ENCODE measurements at regions not wholly inside any gene's neighbourhood (a gene's known extent, or its start where the extent isn't known, plus 50 kb on each side); places are given as distances from the start of the nearest gene placed in this dataset.
"Not testable (repeated sequence)": the region's sequence is repeated elsewhere in the genome, so short reads cannot be mapped to it uniquely, and the experiment has no call there.

DNA sequence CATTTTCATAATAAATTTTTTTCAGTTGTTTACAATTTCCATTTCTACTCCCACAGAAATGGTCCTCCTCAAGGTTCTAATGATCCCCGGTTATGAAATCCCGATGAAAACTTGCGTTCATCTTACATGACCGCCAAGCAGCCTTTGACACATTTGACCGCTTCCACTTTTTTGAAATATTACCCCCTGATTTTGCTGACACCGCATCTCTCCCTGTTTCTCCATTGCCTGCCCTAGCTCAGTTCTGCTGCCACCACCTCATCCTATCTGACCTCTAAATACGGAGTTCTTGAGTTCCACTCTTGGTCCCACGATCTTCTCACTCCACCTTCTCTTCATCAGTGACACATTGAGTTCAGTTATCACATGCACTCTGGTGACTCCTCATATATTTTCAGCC lies 74.1 kb downstream of the SLC35B3 start:
- no peak for DNase-seq (ENCODE audit: low spot score)
- no peak for ATAC-seq

DNA sequence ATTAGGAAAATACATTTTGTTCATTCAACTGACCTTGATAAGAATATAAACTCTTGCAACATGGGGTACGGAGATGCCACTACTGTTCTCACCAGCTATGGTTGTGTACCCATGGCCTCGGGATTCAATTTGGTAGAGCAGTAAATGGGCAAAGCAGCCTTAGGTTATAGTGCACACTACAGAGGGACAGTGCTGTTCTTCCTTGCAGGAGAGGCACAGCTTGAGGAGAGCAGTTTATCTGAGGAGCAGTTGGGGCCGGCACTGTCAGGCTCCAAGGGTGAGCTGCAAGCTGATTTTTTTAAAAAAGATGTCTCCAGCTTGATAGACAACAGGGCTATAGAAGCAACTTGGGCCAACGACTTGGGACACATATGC lies 82.4 kb downstream of the SLC35B3 start:
- ATAC-seq (no peak), DNase-seq (ENCODE audit: low spot score) (no peak)

DNA sequence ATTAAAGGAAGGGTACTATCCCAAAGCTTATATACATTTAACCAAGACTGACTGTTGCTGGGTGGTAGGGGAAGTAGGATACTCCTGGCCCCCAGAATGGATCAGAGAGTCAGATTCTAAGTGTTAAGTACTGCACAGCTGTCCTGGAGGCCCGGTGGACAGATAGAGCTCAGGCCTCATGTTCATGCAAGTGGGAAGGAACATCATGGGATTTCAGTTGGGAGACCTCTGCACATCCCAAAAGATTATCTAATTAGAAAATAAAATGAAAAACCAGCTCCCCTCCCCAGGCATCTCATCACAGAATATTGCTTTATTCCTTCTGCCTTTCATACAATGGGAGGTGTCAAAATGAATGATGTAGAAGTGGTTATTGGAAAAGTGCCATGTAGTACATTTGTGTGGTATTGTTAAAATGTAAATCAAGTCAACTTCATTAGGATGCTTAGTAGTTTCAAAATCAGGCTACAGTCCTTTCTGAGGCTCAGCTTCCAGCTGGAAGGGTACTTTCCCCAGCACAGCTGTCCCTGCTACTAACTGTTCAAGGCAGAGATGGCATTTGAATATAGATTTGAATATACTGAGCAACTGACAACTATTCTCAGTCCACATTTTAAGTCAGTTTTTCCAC lies 82.9 kb downstream of the SLC35B3 start:
- ATAC-seq = no peak
- no peak for DNase-seq (ENCODE audit: low spot score)

DNA sequence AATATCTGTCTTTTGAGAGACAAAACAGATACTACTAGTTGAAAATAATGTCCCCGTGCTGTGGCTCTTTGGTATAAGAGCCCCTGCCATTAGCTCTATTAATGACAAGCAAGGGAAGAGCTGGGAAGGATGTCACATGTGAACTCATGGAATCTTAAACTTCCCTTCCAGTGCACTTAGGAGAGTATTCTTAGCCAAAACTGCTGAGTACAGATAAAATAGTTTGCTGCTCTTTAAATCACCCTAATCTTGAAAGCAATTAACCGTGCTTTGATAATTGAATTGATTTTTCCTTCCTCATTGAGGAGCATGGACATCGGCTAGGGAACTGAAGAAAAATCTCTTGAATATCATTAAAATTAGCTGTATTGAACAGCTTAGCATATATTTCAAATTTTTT lies 91.7 kb downstream of the SLC35B3 start:
- DNase-seq (ENCODE audit: low spot score) (no peak), ATAC-seq (no peak)

DNA sequence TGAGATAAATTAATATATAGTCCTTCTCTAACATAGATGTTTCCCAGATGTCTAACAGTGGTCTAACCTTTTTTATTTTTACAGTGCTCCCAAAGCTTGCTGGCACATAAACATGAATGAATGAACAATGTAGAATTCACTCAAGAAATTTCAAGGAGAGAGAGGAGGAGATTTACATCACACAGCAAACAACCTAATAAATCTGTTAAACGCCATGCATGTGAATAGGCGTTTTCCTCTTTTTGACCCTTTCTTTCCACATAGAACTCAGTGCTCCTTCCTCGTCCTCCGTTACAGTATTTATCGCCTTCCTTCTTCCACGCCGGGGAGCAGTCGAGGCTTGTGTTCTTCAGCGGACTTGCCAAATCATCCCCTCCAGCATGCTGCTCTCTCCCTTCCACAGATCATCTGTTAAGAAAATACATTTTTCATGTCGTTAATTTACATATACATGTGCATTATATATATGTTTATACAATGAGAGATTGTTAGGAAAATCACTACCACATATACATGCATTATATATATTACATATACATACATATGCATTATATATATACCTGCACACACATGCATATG lies 93.0 kb downstream of the SLC35B3 start:
- ATAC-seq (no peak), DNase-seq (ENCODE audit: low spot score) (no peak)

DNA sequence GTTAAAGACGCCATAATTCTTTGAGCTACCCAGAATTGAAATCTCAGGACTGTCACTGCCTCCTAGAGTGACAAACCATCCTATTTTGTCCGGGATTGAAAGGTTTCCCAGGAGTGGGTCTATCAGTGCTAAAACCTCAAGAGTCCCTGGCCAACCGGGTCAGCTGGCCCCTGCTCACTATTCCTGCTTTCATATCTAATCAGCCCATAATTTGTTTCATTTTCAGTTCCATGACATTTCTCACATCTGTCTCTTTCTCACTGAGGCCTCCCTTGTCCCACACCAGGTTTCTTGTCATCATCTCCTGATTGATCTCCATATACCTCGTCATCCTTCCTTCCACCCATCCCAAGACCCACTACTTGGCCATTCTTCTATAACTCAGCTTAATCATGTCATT lies 98.2 kb downstream of the SLC35B3 start:
- DNase-seq (ENCODE audit: low spot score) = no peak
- no peak for ATAC-seq

DNA sequence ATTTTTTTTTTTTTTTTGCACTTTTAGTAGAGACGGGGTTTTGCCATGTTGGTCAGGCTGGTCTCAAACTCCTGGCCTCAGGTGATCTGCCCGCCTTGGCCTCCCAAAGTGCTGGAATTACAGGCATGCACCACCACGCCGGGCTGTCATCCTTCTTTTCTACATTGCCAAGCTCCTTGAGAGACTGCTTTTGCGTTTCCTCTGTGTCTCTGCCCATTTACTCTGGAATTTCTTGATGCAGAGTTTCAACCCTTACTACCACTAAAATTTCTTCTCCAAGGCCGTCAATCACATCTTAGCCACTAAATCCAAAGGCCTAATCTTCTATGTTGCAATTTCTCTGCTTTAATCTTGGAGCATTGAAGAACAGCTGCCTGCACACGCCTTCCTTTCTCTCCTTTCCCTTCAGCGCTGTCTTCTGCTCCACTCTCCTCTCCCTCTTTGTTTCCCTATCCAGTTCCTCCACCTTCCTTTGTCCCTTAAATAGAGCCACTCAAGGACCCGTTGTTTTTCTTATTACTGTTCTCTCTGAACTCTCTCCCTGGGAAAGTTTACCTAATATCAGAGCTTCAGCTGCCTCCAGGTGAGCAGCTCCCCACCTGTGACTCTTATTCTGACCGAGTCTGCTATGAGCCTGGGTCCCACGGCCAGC lies 98.8 kb downstream of the SLC35B3 start:
- ATAC-seq (no peak), DNase-seq (ENCODE audit: low spot score) (no peak)

DNA sequence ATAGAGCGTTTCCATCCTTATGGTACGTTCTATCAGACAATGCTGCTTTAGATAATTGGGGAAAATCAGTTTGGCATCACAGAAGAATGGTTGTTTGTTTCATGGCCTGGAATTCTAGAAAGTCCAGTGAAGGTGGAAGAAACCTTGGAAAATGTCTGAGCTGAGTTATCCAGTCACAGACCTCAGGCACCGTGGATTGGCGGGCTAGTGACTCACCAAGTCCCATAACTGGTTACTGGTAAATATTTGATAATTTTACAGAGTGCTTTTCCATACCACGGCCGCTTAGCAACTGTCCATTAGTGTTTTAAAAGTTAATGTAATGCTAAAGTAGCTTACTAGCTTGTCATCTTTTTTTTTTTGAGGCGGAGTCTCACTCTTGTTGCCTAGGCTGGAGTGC lies 99.4 kb downstream of the SLC35B3 start:
- ATAC-seq (no peak), DNase-seq (ENCODE audit: low spot score) (no peak)

DNA sequence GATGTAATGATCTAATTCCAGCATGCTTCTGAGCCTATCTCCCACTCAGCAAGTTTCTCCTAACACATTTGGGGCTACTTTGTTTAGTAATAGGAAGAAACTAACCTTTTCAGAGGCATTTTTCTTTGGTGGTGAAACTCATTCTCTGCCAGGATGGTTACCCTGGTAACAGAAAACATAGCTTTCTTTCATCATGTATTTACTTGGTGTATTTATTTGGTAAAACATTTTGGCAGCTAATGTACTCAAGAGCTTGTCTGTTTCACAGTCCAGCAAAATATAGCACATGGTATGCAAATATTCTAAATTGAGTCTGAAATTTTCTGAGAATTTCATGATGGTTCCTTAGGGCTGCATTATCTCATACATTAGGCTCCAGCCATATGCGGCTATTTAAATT lies 100.0 kb downstream of the SLC35B3 start:
- DNase-seq (ENCODE audit: low spot score) (no peak), ATAC-seq (no peak)

DNA sequence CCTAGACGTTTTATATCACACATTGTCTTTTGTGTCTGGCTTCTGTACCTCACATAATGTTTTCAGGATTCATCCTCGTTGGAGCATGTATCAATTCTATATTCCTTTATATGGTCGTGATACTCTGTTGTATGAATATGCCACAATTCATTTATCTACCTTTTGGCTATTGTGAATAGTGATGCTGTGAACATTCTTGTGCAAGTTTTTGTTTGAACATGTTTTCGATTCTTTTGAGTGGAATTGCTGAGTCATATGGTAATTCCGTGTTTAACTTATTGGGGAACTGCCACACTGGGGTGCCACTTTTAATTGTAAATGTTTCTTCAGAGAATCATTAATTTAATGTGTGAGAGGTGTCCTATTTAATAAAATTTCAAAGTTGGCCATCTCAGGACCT lies 101.2 kb downstream of the SLC35B3 start:
- no peak for ATAC-seq
- DNase-seq (ENCODE audit: low spot score) = no peak

DNA sequence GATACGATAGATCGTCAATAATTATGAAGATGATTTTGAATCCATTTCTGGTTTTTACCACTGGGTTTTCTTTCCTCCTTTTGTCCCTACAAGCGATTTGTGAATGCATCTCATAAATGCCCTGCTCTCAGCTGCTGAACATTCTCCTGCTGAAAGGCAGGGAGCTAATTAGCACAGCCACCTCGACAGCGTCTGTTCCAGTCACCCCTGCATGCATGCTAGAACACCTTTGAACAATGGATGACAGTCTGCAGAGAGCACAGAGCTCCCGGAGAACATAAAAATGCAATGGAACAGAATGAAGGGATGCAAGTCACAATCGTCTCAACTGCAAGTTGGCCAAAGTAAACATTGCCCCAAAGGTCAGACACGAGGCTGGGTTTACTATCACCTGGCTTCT lies 105.8 kb downstream of the SLC35B3 start:
- ATAC-seq (no peak), DNase-seq (ENCODE audit: low spot score) (no peak)

DNA sequence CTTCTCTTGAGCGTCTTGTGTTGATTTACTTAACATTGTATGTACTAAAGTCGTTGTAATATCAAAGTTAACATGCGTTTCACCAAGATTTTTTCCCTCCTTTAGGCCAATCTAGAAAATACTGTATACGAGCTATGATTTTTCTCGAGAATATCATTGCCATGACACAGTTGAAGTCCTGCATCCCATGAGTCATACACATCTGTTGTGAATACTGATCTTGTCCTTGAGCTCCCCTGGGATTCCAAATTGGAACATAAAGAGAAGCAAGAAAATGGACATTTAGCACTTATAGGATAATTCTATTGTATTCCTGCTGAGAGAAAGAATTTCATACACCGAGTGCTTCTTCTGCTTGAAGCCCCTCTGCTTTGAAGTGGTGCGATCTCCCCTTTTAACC lies 109.6 kb downstream of the SLC35B3 start:
- DNase-seq (ENCODE audit: low spot score) (no peak), ATAC-seq (no peak)

DNA sequence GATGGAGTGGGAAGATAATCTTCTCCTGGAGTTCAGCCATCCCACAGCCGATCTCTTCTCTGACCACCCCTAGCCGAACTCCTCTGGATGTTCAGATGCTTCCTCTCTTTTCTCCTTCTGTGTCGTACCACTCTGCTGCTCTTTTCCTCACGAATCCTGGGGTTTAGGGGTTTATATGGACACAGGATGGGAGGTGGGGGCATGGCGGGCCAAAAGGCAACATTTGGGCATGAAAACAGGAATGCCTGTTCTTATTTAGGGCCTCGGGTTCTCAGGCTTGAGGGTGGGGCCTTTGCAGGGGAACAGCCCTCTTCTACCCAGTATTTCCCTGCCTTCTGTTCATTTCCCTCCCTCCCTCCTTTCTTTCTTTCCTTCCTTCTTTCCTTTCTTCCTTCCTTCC lies 112.7 kb downstream of the SLC35B3 start:
- ATAC-seq (no peak), DNase-seq (ENCODE audit: low spot score) (no peak)

DNA sequence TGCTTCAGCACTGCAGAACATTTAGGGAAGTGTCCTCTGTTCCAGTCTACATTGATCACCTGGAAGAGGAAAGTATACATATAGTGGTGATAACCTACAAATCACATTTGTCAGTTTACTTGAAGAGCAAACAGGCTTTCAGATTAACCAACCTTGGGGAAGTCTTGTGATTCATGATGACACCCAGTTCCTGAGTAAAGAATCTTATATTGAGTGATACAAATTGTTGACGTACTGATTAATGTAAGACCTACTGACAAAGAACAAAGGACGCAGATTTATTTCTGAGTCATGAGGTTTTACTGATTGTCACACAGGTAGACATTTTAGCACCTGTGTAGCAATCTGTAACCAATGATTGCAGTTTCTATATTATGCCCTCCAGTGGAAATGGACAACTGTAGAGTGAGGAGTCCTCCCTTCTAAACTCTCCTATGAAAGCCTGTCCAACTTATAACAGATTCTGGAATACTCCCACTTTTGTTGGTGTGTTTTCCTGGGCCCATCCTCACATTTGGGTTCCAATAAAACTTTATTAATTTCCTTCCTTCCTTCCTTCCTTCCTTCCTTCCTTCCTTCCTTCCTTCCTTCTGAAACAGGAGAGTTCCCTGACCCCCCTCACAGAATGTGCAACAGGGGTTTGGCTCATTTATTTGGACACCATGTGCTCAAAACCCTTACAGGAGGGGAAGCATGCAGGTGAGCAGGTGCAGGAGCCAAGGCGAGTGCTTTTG lies 113.5 kb downstream of the SLC35B3 start:
- no peak for DNase-seq (ENCODE audit: low spot score)
- ATAC-seq = no peak

DNA sequence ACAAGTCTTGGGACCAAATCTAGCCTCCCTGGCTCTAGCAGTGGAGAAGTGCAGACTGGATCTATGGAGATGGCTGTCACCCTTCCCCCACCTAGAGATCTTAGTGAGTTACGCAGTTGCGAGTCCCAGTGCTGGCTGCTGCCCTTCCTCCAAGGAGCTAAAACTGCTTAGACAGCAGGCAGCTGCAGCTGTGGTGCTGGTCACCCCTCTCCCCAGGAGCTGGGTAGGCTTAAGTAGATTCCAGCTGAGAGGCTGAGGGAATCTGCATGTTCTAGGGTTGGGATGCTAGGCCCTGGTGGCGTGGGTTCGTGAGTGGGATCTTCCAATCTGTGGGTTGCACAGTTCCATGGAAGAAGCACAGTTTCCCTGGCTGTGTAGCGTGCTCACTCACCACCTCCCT lies 120.2 kb downstream of the SLC35B3 start:
- ATAC-seq (no peak), DNase-seq (ENCODE audit: low spot score) (no peak)

DNA sequence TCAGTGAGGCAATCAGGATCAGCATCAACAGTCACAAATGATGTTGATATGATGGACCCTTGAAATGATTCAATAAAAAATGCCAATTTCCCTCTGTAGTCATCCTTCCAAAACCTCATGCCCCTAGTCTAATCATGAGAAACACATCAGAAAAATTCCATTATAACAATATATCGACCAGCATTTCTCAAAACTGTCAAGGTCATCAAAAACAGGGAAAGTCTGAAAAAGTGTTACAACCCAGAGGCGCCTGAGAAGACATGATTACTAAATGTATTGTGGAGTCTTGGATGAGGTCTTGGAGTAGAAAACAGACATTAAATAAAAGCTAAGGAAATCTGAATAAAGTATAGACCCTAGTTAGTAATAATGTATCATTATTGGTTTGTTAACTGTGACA lies 133.8 kb downstream of the SLC35B3 start:
- no peak for DNase-seq (ENCODE audit: low spot score)
- no peak for ATAC-seq

DNA sequence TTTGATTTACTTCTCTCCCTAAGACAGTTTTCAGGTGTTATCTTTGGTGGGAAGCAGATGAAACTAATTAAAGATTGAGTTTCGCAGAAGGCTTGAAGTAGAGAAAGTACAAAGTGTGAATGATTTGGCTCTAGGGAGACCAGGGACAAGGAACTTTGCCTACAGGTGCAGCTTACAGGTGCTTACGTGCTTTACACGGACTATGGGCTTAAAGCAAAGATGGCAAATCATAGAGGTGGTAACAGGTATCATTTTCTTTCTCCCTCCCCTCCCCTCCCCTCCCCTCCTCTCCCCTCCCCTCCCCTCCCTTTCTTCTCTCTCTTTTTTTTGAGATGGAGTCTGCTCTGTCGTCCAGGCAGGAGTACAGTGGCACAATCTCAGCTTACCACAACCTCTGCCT lies 136.3 kb downstream of the SLC35B3 start:
- no peak for ATAC-seq
- no peak for DNase-seq (ENCODE audit: low spot score)

DNA sequence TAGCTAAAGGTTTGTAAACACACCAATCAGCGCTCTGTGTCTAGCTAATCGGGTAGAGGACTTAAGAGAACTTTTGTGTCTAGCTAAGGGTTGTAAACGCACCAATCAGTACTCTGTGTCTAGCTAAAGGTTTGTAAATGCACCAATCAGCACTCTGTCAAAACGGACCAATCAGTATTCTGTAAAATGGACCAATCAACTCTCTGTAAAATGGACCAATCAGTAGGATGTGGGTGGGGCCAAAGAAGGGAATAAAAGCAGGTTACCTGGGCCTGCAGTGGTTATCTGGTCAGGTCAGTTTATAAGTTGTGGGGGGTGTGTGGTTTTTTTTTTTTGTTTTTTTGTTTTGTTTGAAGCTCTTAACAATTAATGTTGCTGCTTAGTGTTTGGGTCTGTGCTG lies 152.4 kb downstream of the SLC35B3 start:
- not testable (repeated sequence) for ATAC-seq; DNase-seq (ENCODE audit: low spot score)

DNA sequence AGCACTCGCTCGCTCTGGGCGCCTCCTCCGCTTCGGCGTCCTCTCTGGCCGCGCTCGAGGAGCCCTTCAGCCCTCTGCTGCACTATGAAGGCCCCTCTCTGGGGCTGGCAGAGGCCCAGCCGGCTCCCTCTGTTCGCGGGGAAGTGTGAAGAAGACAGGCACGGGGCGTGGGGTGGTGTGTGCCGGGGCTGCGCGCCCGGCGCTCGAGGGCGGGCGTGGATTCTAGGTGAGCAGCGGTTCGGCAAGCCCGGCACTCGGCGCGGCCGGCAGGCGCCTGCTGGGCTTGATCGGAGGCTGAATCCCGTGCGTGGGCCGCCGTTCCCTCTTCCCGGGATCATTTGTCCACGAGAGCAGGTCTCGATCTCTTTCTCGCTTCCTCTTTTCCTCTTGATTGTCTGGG lies 153.0 kb downstream of the SLC35B3 start:
- DNase-seq (ENCODE audit: low spot score) (no peak), ATAC-seq (no peak)

DNA sequence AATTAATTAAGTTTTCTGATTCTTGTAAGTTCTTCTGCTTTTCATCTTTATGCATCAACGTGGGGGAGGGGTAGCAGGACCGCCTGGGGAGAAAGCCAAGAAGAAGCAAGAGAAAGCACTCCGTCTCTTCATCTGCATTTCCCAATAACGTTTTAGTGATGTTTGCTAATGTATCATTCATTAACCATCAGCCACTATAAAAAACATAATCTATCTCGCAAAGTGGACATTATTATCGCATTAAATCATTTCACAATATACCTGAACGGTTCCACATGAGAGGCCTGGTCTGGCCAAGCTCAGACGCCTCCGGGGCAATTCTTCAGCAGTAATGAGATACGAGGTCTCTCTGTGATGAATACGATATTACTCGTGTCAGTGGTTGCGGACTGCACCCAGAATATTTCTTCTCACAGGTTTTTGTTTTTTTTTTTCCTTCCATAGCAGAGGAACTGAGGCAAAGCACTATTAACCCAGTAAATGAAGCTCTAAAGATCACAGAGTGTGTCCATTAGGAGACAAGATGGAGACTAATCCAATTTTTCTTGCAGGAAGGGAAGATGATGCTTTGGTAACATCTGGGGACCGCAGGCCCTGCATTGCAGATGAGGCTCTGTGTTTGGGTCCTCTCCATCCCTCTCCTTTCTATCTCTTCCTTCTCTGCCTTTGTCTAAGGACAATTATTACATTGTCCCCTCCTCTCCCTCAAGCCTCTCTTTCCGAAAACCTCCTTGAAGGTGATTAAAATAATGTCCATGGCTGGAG lies 156.1 kb downstream of the SLC35B3 start:
- ATAC-seq = no peak
- DNase-seq (ENCODE audit: low spot score) = no peak

DNA sequence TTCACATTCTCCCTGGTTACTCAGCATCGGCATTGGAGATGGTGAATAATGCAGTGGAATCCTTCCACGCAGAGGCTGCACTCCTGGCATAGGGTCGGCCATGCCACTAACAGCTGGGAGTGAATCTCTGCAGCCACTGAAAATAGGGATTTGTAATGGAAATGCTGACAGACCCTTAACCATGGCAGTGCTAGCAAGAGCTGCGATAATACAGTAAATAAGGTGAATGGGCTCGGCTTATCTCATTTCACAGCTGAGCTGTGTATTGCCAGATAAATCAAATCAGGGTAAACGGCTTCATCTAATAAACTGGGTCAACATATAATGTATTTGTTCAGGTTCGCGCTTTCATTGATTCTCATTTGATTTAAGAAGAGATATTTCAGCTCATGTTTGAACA lies 156.8 kb downstream of the SLC35B3 start:
- ATAC-seq (no peak), DNase-seq (ENCODE audit: low spot score) (no peak)
